NCI-H2107 treated with DMSO at 0.1 percent for 48 hours (cell line): ENCODE measurements at regions not wholly inside any gene's neighbourhood (a gene's known extent, or its start where the extent isn't known, plus 50 kb on each side); places are given as distances from the start of the nearest gene placed in this dataset.
A peak's percentile ranks its signal among the peaks of the same experiment; 100 is the strongest.
"Not testable (repeated sequence)": the region's sequence is repeated elsewhere in the genome, so short reads cannot be mapped to it uniquely, and the experiment has no call there.

Source experiments
- DNase-seq: peaks from one replicate; lab custom pipeline; 2025; ENCODE audit not compliant: unreplicated experiment; lab: John Stamatoyannopoulos, UW

GRCh38 chr11:35046681-35047080, 92.3 kb upstream of the CD44 start:
- no peak for DNase-seq

GRCh38 chr11:35047179-35047578, 91.8 kb upstream of the CD44 start:
- DNase-seq: no peak

GRCh38 chr11:35047769-35048168, 91.2 kb upstream of the CD44 start:
- no peak for DNase-seq

DNA sequence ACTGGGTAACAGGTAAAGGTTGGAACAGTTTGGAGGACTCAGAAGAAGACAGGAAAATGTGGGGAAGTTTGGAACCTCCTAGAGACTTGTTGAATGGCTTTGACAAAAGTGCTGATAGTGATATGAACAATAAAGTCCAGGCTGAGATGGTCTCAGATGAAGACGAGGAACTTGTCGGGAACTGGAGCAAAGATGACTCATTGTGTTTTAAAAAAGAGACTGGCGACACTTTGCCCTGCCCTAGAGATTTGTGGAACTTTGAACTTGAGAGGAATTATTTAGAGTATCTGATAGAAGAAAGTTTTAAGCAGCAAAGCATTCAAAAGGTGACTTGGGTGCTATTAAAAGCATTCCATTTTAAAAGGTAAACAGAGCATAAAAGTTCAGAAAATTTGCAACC, 90.6 kb upstream of the CD44 start:
- not testable (repeated sequence) for DNase-seq

DNA sequence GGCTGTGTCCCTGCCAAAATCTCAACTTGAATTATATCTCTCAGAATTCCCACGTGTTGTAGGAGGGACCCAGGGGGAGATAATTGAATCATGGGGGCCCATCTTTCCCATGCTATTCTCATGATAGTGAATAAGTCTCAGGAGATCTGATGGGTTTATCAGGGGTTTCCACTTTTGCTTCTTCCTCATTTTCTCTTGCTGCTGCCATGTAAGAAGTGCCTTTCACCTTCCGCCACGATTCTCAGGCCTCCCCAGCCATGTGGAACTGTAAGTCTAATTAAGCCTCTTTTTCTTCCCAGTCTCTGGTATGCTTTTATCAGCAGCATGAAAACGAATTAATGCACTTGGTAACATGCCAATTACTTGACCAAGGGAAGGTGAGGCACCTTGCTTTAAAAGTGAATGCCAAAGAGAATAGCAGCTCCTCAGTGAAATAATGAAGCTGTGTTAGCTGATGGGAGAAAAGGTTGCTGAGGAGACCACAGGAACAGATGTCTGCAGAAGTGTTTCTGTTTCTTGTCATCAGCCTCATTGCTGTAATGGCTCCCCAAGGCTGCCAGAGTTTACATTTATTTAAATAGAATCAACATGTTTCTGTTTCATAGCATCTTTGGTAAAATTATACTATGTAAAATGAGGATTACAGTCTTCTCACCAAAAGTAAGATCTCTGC, 89.0 kb upstream of the CD44 start:
- no peak for DNase-seq

DNA sequence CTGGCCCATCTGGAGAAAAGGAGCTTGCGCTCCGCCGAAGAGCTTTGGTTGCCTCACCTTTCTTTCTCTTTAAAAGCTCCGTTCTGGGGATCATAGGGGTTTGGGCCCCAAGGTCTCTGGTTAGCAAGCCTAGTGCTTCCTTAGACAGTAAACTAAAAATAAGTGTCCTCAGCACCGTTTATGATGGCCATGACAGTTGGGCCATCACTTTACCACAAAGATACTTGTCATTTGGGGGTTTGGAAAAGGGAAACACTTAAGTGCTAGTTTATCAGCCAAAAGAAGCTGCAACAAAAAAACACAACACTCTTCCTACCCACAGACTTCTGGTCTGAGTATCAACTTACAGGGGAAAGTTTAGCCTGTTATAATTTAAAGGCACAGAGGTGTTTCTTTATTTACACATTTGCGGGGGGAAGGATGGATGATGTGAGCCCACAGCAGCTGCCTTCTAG, 88.4 kb upstream of the CD44 start:
- DNase-seq: peak; percentile 21

- no peak for DNase-seq
Observed at GRCh38 chr11:35056391-35057093, 82.4 kb upstream of the CD44 start.

DNA sequence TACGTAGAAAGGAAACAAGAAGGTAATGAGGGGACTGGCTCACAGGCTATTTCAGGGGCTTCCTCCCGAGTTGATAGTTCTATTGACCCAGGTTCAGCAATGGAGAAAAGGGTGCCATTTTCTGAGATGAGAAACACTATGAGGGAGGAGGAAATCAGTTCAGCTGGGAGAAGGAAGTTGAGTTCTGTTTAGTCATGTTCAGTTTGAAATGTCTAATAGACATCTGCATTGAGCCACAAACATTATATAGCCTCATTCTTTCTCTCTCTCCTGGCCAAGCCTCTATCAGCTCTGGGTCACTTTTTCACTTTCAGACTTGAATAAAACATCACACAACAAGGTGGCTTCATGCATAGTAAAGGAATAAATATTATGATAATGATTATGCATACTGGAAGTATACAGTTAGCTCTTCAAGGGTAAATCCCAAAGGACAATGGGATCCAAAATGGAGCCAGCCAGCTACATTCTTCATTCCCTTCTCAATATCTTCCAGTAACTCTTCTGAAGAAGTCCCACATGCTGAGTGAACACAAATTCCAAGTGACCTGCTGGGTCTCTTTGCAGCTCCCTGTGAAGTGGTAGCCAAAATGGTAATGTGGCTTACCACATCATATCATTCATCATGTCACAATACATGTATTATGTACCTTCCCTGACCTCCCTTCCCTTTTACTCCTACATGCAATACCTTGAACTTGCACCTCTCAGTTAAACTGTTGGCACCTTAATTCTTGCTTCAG, 80.9 kb upstream of the CD44 start:
- DNase-seq: no peak

GRCh38 chr11:35058669-35059434, 80.1 kb upstream of the CD44 start:
- no peak for DNase-seq

DNA sequence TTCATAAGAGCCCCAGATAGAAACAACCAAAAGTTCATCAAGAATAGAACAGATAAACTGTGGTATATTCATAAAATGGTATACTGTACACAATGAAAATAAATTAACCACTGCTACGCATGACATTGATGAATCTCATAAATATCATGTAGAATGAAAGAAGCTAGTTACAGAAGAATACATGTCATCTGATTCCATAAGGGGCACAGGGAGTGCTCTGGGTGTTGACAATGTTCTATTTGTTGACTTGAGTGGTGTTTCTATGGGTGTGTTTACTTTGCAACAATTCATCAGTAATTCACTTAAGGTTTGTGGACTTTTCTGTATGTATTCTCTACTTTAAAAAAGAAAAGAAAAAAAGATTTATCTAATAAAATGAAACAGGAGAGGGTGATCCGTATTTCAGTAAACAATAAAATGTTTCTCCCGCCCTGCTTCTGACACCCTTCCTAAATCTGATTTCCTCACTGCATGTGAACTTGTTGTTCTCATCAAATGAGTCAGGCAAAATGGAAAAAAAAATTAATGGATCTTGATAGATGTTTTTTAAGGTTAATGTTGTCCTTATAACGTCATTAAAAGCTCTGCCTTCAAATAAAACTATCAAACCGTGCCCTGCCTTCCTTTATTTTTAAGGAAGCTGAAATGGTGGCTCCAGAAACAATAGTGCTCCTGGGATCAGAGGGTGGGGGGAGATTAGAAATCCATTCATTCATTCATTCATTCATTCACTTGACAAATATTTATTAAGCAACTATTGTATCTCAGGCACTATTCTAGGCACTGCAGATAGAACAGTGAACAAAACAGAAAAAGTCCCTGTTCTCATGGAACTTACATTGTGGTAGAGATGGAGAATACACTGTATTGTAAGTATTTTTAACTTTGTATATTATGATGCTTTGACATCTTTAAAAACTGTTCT, 77.2 kb upstream of the CD44 start:
- peak; percentile 33 for DNase-seq

DNA sequence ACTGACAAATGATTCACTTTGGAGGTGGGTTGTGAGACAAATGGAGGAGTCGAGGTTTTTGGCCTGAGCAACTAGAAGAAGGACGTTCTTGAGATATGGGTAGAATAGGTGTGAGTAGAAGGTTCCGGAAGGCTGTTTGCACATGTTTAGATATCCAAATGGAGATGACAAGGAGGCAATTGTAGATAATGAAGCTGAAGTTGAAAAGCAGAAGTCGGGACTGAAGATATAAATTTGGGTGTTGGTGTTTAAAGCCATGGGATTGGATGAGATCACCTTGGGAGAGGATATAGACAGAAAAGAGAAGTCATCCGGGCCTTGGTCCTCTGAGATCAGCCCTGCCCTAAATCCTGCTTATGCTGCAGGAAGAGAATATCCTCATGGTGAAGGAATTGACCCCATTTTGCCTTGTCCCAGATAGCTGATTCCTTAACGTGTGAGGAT, 75.5 kb upstream of the CD44 start:
- no peak for DNase-seq

- no peak for DNase-seq
Observed at GRCh38 chr11:35064114-35064800, 74.7 kb upstream of the CD44 start.

- DNase-seq: no peak
Observed at GRCh38 chr11:35065566-35065965, 73.4 kb upstream of the CD44 start.

DNA sequence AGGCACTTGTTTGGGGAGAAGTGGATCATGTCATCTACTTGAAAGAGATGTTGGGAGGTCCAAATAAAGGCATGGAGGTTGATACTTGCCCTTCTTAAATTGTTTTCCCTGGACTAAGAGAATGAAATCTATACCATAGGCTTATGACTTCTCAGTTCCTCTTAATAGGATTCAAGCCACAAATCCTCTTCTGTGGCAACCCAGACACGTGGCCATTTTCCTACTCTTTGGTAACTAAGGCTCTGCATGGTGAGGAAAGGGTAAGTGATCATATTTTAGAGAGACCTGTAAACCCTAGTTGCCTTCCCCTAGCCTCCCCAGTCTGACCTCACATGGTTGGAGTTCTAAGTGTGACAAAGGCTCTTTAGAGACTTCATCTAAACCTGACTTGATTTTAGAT, 72.9 kb upstream of the CD44 start:
- DNase-seq: no peak

- no peak for DNase-seq
Observed at GRCh38 chr11:35066783-35067423, 72.1 kb upstream of the CD44 start.

DNA sequence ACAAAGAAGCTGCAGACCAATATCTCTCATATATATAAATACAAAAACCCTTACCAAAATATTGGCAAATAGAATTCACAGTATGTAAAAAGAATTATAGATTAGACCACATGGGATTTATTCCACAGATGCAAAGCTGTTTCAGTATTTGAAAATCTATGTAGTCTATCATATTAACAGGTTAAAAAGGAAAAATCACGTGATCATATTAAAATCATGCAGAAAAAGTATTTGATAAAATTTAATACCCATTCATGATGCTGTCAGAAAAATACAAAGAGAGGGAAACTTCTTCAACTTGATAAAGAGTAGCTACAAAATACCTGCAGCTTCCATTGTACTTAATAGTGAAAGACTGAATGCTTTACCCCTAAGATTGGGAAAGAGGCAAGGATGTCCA, 67.2 kb upstream of the CD44 start:
- DNase-seq: no peak

DNA sequence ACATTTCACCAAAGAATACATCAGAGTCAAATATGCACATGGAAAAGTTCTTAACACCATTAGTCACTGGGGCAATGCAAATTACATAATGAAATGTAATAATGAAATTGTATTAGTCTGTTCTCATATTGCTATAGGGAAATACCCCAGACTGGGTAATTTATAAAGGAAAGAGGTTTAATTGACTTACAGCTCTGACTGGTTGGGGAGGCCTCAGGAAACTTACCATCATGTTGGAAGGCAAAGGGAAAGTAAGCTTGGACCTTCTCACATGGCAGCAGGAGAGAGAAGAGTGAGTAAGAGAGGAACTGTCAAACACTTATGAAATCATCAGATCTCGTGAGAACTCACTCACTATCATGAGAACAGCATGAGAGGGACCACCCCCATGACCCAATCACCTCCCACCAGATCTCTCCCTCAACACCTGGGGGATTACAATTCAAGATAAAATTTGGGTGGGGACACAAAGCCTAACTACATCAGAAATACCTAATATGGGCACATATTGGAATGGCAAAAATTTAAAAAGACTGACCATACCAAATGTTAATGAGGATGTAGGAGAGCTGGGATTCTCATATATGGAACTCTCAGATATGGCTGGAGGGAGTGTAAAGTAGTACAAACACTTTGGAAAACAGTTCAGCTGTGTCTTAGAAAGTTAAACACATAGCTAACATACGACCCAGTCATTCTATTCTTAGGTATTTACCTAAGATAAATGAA, 65.1 kb upstream of the CD44 start:
- DNase-seq: no peak
